ENCODE measurements at regions not wholly inside any gene's neighbourhood (a gene's known extent, or its start where the extent isn't known, plus 50 kb on each side); places are given as distances from the start of the nearest gene placed in this dataset.

DNA sequence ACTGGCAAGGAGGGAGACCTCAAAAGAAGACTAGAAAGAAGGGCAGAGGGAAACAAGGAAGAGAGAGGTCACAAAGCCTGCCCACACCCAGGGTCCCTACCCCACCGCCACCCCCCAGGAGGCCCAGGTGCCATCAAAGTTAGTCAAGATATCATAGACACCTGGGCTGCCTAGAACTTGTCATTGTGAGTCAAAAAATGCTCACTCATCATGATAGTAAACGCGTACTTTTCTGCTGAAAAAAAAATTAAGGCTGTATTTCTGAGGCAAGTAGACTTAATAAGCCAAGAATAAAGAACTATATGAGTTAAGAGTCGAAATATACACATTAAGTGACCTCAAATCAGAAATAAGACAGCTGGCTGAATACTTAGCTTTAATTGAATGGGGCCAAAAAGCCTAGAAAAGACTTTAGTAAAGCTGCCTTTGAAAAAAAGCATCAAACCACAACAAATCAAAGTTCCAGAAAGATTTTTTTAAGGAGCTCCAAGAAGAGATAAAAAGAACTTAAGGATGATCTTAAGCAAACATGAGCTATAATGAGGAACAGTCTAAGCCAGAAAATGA lies 415.5 kb upstream of the PPP2R3A start:
- Histone ChIP-seq H3K27me3 (ENCODE audit: control insufficient read depth, insufficient read depth, low read length) (no peaks in the 10 kb centered on the region), H3K4me3 (ENCODE audit: low read depth, low read length) (no peak overlapping the region), H3K36me3 (ENCODE audit: control insufficient read depth, insufficient read depth, low read length) (no peaks in the 10 kb centered on the region)
- TF ChIP-seq, protein P1, sequence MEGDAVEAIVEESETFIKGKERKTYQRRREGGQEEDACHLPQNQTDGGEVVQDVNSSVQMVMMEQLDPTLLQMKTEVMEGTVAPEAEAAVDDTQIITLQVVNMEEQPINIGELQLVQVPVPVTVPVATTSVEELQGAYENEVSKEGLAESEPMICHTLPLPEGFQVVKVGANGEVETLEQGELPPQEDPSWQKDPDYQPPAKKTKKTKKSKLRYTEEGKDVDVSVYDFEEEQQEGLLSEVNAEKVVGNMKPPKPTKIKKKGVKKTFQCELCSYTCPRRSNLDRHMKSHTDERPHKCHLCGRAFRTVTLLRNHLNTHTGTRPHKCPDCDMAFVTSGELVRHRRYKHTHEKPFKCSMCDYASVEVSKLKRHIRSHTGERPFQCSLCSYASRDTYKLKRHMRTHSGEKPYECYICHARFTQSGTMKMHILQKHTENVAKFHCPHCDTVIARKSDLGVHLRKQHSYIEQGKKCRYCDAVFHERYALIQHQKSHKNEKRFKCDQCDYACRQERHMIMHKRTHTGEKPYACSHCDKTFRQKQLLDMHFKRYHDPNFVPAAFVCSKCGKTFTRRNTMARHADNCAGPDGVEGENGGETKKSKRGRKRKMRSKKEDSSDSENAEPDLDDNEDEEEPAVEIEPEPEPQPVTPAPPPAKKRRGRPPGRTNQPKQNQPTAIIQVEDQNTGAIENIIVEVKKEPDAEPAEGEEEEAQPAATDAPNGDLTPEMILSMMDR (IDR thresholded peaks at IDR 0.05; ENCODE audit: insufficient read depth, low read length, severe bottlenecking), result no peak
- no peak for DNase-seq (ENCODE audit: low read depth)
- no peak for FAIRE-seq

DNA sequence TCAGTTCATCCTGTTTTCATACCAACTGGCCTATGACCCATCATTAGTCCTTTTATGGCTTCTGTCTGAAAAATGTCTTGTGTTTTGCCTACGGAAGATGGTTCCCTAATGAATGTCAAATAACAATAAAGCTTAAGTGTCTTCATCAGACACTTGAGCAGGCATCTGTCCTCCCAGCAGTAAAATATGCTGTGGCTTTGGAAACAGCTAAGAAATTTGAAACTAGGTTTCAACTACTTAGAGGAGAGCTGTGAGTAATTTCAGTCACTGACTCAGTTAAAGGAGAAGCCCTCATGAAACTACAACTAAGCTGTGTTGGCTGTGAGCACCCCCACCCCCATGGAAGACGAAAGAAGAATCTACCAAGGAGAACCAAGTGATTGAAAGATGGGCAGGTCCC lies 409.4 kb upstream of the PPP2R3A start:
- Histone ChIP-seq H3K27me3 (ENCODE audit: control insufficient read depth, insufficient read depth, low read length) (no peaks in the 10 kb centered on the region), H3K4me3 (ENCODE audit: low read depth, low read length) (no peak overlapping the region), H3K36me3 (ENCODE audit: control insufficient read depth, insufficient read depth, low read length) (no peaks in the 10 kb centered on the region)
- DNase-seq (ENCODE audit: low read depth) (no peak), FAIRE-seq (no peak)
- TF ChIP-seq, protein P1 (IDR thresholded peaks at IDR 0.05; ENCODE audit: insufficient read depth, low read length, severe bottlenecking), result no peak

DNA sequence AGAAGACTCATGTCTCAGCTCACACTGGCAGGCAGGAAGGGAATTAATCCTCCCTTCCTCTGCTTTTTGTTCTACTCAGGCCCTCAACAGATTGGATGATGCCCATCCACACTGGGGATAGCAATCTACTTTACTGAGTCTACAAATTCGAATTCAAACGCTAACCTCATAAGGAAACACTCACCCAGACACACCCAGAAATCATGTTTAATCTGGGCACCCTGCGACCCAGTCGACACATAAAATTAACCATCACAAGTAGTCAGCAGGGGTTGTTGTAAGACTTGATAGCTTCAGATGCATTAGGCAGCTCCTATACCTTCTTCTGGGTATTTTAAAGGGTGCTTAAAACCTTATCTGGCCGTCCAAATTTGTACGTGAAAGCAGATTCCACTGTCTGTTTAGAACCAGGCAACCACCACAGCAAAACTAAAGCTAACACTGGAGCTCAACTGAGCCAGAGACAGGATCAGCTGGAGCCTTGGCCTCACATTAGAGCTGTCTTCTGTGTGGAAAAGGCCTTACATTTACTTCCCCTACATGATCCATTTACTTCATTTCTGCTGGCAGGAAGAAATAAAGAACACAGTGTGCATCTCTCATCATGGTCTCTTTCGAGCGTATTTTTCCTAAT lies 407.3 kb upstream of the PPP2R3A start:
- no peak for DNase-seq (ENCODE audit: low read depth)
- Histone ChIP-seq H3K4me3 (ENCODE audit: low read depth, low read length) (no peak overlapping the region), H3K36me3 (ENCODE audit: control insufficient read depth, insufficient read depth, low read length) (no peaks in the 10 kb centered on the region), H3K27me3 (ENCODE audit: control insufficient read depth, insufficient read depth, low read length) (no peaks in the 10 kb centered on the region)
- FAIRE-seq, result no peak
- TF ChIP-seq, protein P1 (IDR thresholded peaks at IDR 0.05; ENCODE audit: insufficient read depth, low read length, severe bottlenecking), result no peak

DNA sequence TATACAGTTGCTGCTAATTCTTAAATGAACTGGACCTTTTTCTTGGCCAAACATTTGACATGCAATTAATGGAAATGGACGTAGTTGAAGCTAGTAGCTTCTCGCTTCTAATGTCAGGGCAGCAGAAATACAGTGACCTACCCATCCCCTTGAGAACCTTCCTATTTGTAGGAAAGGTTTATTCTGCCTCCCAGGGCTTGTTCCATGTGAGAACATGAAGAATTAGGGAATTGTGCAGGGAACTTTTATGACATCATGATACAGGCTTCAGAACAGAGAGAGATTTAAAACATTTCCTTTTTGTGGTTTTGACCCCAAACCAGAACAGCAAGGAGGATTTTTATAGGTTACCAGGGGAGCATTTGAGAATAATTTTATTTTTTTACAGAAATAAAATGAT lies 406.6 kb upstream of the PPP2R3A start:
- no peaks in the 10 kb centered on the region for H3K36me3 ChIP-seq (ENCODE audit: control insufficient read depth, insufficient read depth, low read length)
- H3K27me3 ChIP-seq (ENCODE audit: control insufficient read depth, insufficient read depth, low read length), result no peaks in the 10 kb centered on the region
- TF ChIP-seq, protein P1 (IDR thresholded peaks at IDR 0.05; ENCODE audit: insufficient read depth, low read length, severe bottlenecking), result no peak
- no peak overlapping the region for H3K4me3 ChIP-seq (ENCODE audit: low read depth, low read length)
- FAIRE-seq (no peak), DNase-seq (ENCODE audit: low read depth) (no peak)

DNA sequence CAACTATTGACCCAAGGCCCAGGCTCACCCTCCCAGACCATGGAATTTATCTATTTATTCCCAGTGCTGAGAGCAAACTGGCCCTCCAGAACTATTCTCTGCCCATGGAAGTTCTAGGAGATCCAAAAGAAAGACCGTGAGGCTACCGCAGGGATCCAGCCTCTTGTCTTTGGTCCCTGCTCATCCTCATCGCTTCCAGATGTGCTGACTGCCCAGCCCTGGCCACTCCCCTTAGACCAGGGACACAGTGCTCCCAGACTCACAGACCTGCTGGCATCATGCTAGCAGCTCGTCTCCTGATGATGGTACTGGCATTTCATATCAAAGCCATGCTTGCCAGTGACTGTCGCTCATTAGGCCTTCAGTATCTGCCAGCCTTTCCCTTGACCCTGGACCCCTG lies 405.7 kb upstream of the PPP2R3A start:
- no peak for FAIRE-seq
- no peaks in the 10 kb centered on the region for H3K27me3 ChIP-seq (ENCODE audit: control insufficient read depth, insufficient read depth, low read length)
- no peak for DNase-seq (ENCODE audit: low read depth)
- H3K36me3 ChIP-seq (ENCODE audit: control insufficient read depth, insufficient read depth, low read length), result no peaks in the 10 kb centered on the region
- no peak overlapping the region for H3K4me3 ChIP-seq (ENCODE audit: low read depth, low read length)
- TF ChIP-seq, protein P1 (IDR thresholded peaks at IDR 0.05; ENCODE audit: insufficient read depth, low read length, severe bottlenecking), result no peak

DNA sequence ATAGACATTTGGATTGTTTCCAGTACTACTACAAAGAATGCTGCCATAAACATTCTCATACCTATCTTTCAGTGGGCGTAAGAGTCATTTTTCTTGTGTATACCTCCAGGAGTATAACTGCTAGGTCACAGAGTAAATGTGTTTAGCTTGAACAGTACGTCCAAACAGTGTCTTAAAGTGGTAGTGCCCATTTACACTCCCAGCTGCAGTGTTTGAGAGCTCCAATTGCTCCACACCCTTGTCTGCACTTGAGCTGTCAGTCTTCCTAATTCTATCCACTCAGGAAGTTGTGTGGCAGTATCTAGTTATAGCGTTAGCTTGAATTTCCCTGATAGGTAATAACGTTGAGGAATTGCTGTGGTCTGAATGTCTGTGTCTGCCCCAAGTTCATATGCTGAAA lies 404.7 kb upstream of the PPP2R3A start:
- Histone ChIP-seq H3K36me3 (ENCODE audit: control insufficient read depth, insufficient read depth, low read length) (no peaks in the 10 kb centered on the region), H3K4me3 (ENCODE audit: low read depth, low read length) (no peak overlapping the region), H3K27me3 (ENCODE audit: control insufficient read depth, insufficient read depth, low read length) (no peaks in the 10 kb centered on the region)
- TF ChIP-seq, protein P1 (IDR thresholded peaks at IDR 0.05; ENCODE audit: insufficient read depth, low read length, severe bottlenecking), result no peak
- DNase-seq (ENCODE audit: low read depth), result no peak
- FAIRE-seq, result no peak
